Right lobe of liver (tissue), 6 donors: ENCODE measurements at regions not wholly inside any gene's neighbourhood (a gene's known extent, or its start where the extent isn't known, plus 50 kb on each side); places are given as distances from the start of the nearest gene placed in this dataset.

Experiments
- ATAC-seq, 4 donors: fragments of 200-7000 bp; cut with Tn5 transposase; one replicate each; pipeline ENCODE4 v1.9.1; 2020; ENCODE audit warnings: mild to moderate bottlenecking in 4 of 4, moderate library complexity in 4 of 4
- DNase-seq, 3 donors: peaks; one replicate each; pipeline ENCODE4 v3.0.0-alpha.2; 2020
- H3K27ac ChIP-seq, 3 donors: fragments of 200-600 bp; one replicate each; pipeline ENCODE4 v1.8.0; 2022
- H3K27me3 ChIP-seq, 2 donors: fragments of 200-600 bp; one replicate each; pipeline ENCODE4 v1.8.0; 2022
- H3K36me3 ChIP-seq, 4 donors: fragments of 200-600 bp; sonication (generic) in 1 of 4; one replicate each; pipeline versions ENCODE4 v1.5.1 to v1.8.0; 2017 to 2022; ENCODE audit warnings: control low read depth in 1 of 4
- H3K4me1 ChIP-seq, 4 donors: fragments of 200-600 bp; sonication (generic) in 1 of 4; one replicate each; pipeline versions ENCODE4 v1.5.1 to v1.8.0; 2017 to 2022; ENCODE audit warnings: control low read depth in 1 of 4
- H3K4me3 ChIP-seq, 3 donors: fragments of 200-600 bp; one replicate each; pipeline ENCODE4 v1.8.0; 2022
- H3K9me3 ChIP-seq, 4 donors: fragments of 200-600 bp; sonication (generic) in 1 of 4; one replicate each; pipeline versions ENCODE4 v1.5.1 to v1.8.0; 2017 to 2022; ENCODE audit warnings: control low read depth in 1 of 4
- CTCF ChIP-seq, 4 donors: fragments of 200-600 bp in 3 of 4; fragments of 450-650 bp in 1 of 4; IDR thresholded peaks; one replicate each; pipeline versions ENCODE4 v1.5.1 to v1.8.0; 2016 to 2022; ENCODE audit warnings: antibody characterized with exemption in 4 of 4, mild to moderate bottlenecking in 2 of 4
- POLR2A ChIP-seq: fragments of 450-650 bp; IDR thresholded peaks from one replicate; pipeline ENCODE4 v1.6.1; 2017; ENCODE audit warnings: antibody characterized with exemption, mild to moderate bottlenecking
- WGBS: methylation state at CpG from one replicate; pipeline ENCODE4 v1.1.6; 2018; ENCODE audit warnings: low coverage, low lambda C conversion rate; ENCODE audit not compliant: insufficient coverage; ENCODE audit errors: missing lambda C conversion rate; 5-methylcytosine and 5-hydroxymethylcytosine counted together
- intact Hi-C, 2 donors: fragments of 100-400 bp; cut with DNase I; formaldehyde crosslinking; loops; one replicate each; pipeline versions ENCODE4 v1.11.2 to v1.14.1; 2022
- donor health status: DM: no; HTN: yes; CAD: no.
- donor health status: DM: no; HTN: no; CAD: no.
- donor health status: DM: no; HTN: no; CAD: no.
- donor health status: DM: no; HTN: yes; CAD: no.
- donor health status: DM: no; HTN: yes; CAD: no.

- WGBS, result 69% methylated on average over 2 of the region's 4 CpGs
- no peaks in the 10 kb centered on the region for H3K36me3 ChIP-seq
- no peaks in the 10 kb centered on the region for H3K4me1 ChIP-seq
- H3K4me3 ChIP-seq, result no peak overlapping the region
- H3K27ac ChIP-seq, result no peak overlapping the region
- ATAC-seq (peak; percentile 29 to 54 (median 42)), DNase-seq (no peak)
- intact Hi-C loops, result no loop called here
- TF ChIP-seq CTCF (IDR thresholded peaks at IDR 0.05) (no peak), POLR2A (no peak)
- H3K9me3 ChIP-seq, result no peaks in the 10 kb centered on the region
- no peaks in the 10 kb centered on the region for H3K27me3 ChIP-seq
Measured at GRCh38 chr12:31906557-31907301, 52.5 kb upstream of the RESF1 start.

- no peak for TF ChIP-seq POLR2A
- TF ChIP-seq CTCF (IDR thresholded peaks at IDR 0.05), result no peak
- Histone ChIP-seq H3K4me1 (no peaks in the 10 kb centered on the region), H3K9me3 (no peaks in the 10 kb centered on the region), H3K27ac (no peak overlapping the region), H3K4me3 (no peak overlapping the region), H3K27me3 (no peaks in the 10 kb centered on the region), H3K36me3 (no peaks in the 10 kb centered on the region)
- ATAC-seq (no peak), DNase-seq (no peak)
- 58% methylated on average over 3 of the region's 3 CpGs for WGBS
- intact Hi-C loops, result no loop called here
Measured at GRCh38 chr12:31903025-31903424, 56.2 kb upstream of the RESF1 start.

- DNase-seq, result no peak
- intact Hi-C loops, result no loop called here
- Histone ChIP-seq H3K9me3 (no peaks in the 10 kb centered on the region), H3K27me3 (no peaks in the 10 kb centered on the region), H3K36me3 (no peaks in the 10 kb centered on the region), H3K4me3 (no peak overlapping the region), H3K27ac (no peak overlapping the region), H3K4me1 (peaks cover 0 to 4% (median 0%) of the 10 kb centered on the region in 4 donors)
- ATAC-seq, result no peak
- WGBS, result 87% methylated on average over 4 of the region's 4 CpGs
- TF ChIP-seq POLR2A (no peak), CTCF (IDR thresholded peaks at IDR 0.05) (no peak)
Measured at GRCh38 chr12:31900271-31900670, 58.9 kb upstream of the RESF1 start.

GRCh38 chr12:31899109-31899508, 60.1 kb upstream of the RESF1 start:
- Histone ChIP-seq H3K27ac (no peak overlapping the region), H3K4me3 (no peak overlapping the region), H3K36me3 (no peaks in the 10 kb centered on the region), H3K4me1 (peaks cover 0 to 4% (median 0%) of the 10 kb centered on the region in 4 donors), H3K27me3 (no peaks in the 10 kb centered on the region), H3K9me3 (no peaks in the 10 kb centered on the region)
- WGBS, result 62% methylated on average over 2 of the region's 2 CpGs
- TF ChIP-seq POLR2A (no peak), CTCF (IDR thresholded peaks at IDR 0.05) (no peak)
- no peak for DNase-seq
- intact Hi-C loops, result no loop called here
- ATAC-seq, result no peak
